VCaP (cell line): ENCODE measurements at regions not wholly inside any gene's neighbourhood (a gene's known extent, or its start where the extent isn't known, plus 50 kb on each side); places are given as distances from the start of the nearest gene placed in this dataset.

Experiments used
- H3K27ac ChIP-seq: fragments of 450-650 bp; 2 replicates; pipeline ENCODE4 v1.5.1; 2017
- CTCF ChIP-seq: fragments of 450-650 bp; conservative IDR thresholded peaks from 2 replicates; pipeline ENCODE4 v1.5.1; 2017; ENCODE audit warnings: mild to moderate bottlenecking, moderate library complexity

- no peak overlapping the region for H3K27ac ChIP-seq
- no peak for TF ChIP-seq CTCF
Observed at GRCh38 chr15:47400603-47401002, 316.7 kb upstream of the SEMA6D start.

GRCh38 chr15:47401427-47401826 is 315.9 kb upstream of the SEMA6D start:
- H3K27ac ChIP-seq = no peak overlapping the region
- TF ChIP-seq CTCF = no peak

- no peak overlapping the region for H3K27ac ChIP-seq
- TF ChIP-seq CTCF = no peak
Observed at GRCh38 chr15:47402829-47403228, 314.5 kb upstream of the SEMA6D start.

- TF ChIP-seq CTCF = no peak
- H3K27ac ChIP-seq = no peak overlapping the region
Observed at GRCh38 chr15:47404877-47405276, 312.4 kb upstream of the SEMA6D start.

DNA sequence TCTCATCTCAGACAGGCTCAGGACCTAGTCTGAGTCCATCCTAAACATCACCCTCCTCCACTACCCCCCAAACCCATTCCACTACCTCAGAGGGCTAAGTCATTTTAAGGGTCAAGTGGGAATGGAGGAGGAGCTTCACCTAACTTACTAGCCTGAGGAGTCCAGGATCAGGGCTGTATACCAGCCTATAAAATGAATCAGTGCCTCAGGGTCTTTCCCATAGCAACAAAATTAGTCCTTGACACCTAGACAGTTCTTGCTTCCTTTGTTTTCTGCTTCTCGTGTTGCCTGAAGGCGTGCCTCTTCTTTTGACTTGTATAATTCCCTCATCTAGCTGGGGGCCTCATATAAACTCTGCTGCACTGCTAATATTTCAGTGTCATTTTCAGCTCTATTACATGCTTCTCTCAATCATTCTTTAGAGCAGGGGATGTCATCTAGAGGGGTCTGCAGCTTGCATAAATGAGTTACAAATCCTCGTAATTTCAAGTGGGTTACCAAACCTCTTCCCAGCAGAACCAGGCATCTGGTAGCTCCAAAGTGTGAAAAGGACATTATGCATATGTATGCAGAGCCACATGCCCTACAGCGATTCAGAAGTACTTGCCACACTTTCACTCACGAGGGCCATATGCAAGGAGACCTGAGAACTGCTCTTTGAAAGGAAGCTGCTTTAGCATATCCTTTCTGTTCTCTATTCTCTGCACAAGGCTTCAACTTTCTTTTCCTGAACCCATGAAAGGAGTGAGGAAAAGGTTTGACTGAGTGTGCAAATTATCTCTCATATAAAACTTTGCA is 311.7 kb upstream of the SEMA6D start:
- no peak overlapping the region for H3K27ac ChIP-seq
- no peak for TF ChIP-seq CTCF

DNA sequence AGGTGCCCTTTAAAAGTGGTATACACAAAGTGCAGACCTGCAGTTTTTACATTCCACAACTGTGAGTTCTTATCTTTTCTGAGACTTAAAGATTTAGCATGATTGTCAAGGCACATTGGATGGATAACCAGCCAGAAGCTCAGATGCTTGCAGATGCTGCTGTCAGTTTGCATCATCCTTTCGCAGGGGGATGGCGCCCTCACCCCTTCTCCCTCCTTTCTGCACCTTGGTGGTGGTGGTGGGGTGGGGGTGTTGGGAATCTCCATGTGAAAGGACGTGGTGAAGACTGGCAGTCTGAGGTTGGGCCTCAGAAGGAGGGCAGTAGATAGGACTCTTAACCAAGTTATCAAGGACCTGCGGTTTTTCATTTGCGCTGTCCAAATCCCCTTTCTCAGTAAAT is 309.6 kb upstream of the SEMA6D start:
- no peak for TF ChIP-seq CTCF
- H3K27ac ChIP-seq = no peak overlapping the region

DNA sequence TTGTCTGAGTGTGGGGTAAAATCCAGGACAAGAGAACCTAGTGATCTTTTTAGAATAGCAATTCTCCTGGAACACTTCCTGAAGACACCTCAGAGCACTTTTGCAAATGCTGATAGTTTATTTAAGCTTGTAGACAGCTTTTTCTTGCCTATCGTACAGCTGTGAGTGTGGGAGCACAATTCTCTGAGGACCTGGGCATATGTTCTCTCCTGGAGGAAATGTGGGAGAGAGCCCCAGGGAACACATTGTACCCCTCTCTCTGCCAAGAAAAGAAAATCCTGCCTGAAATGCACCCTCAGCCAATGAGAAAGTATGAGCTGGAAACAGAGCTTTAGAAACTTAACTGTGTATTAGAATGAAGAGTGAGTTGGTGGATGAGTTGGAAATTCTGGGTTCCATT is 308.3 kb upstream of the SEMA6D start:
- no peak overlapping the region for H3K27ac ChIP-seq
- TF ChIP-seq CTCF = no peak
